Thoracic aorta (tissue), 2 donors: ENCODE measurements at regions not wholly inside any gene's neighbourhood (a gene's known extent, or its start where the extent isn't known, plus 50 kb on each side); places are given as distances from the start of the nearest gene placed in this dataset.

Experiments
- ATAC-seq: fragments of 150-250 bp; one replicate; pipeline ENCODE4 v1.8.0; 2017; ENCODE audit warnings: low read depth; ENCODE audit not compliant: insufficient number of reproducible peaks, low FRiP score
- DNase-seq: peaks from one replicate; pipeline ENCODE4 v3.0.0-alpha.2; 2020; ENCODE audit warnings: low spot score
- H3K27ac ChIP-seq, 2 donors: fragments of 200-600 bp; sonication (generic); 1 replicate in 1 of 2; 2 replicates in 1 of 2; pipeline ENCODE4 v1.5.1; 2016; ENCODE audit warnings: mild to moderate bottlenecking in 2 of 2, moderate library complexity in 2 of 2
- H3K27me3 ChIP-seq: fragments of 200-600 bp; sonication (generic); replicated peaks from 2 replicates; pipeline ENCODE4 v1.6.0; 2016; ENCODE audit warnings: mild to moderate bottlenecking; ENCODE audit not compliant: insufficient read depth
- H3K36me3 ChIP-seq: fragments of 200-600 bp; sonication (generic); one replicate; pipeline ENCODE4 v1.5.1; 2016
- H3K4me1 ChIP-seq, 2 donors: fragments of 200-600 bp; sonication (generic); 1 replicate in 1 of 2; 2 replicates in 1 of 2; pipeline versions ENCODE4 v1.5.1 to v1.6.0; 2016; ENCODE audit warnings: low read depth in 2 of 2, mild to moderate bottlenecking in 1 of 2; ENCODE audit not compliant: control insufficient read depth in 1 of 2
- H3K4me3 ChIP-seq: fragments of 200-600 bp; sonication (generic); 2 replicates; pipeline ENCODE4 v1.5.1; 2016; ENCODE audit warnings: mild to moderate bottlenecking
- H3K9me3 ChIP-seq: fragments of 200-600 bp; sonication (generic); 2 replicates; pipeline ENCODE4 v1.5.1; 2016
- CTCF ChIP-seq: fragments of 200-600 bp; sonication (generic); IDR thresholded peaks from one replicate; pipeline ENCODE4 v1.5.1; 2019; ENCODE audit warnings: antibody characterized with exemption

DNA sequence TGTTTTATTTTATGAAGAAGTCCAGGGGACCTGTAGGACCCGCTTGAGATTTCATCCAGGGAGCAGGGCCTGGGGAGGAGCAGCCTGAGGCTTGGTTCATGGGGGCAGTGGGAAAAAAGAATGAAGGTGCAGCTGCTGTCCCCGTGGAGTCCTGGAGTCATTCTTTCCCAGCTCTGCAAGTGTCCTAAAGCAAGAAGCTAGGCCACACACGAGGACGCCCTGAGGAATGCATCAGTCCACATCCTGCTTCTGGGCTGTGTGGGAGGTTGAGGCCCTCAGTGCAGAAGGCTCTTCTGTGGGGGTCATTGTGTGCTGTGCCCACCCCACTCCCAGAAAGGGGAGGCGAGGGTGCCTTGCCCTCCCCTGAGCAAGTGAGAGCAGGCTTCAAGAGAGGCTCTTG, 179.9 kb upstream of the HS6ST1 start:
- Histone ChIP-seq H3K4me1 (peaks cover 0 to 44% of the 10 kb centered on the region in 2 donors), H3K27ac (no peak overlapping the region), H3K36me3 (no peaks in the 10 kb centered on the region), H3K9me3 (no peaks in the 10 kb centered on the region), H3K4me3 (no peak overlapping the region), H3K27me3 (no peaks in the 10 kb centered on the region)
- no peak for TF ChIP-seq CTCF
- ATAC-seq (no peak), DNase-seq (no peak)

DNA sequence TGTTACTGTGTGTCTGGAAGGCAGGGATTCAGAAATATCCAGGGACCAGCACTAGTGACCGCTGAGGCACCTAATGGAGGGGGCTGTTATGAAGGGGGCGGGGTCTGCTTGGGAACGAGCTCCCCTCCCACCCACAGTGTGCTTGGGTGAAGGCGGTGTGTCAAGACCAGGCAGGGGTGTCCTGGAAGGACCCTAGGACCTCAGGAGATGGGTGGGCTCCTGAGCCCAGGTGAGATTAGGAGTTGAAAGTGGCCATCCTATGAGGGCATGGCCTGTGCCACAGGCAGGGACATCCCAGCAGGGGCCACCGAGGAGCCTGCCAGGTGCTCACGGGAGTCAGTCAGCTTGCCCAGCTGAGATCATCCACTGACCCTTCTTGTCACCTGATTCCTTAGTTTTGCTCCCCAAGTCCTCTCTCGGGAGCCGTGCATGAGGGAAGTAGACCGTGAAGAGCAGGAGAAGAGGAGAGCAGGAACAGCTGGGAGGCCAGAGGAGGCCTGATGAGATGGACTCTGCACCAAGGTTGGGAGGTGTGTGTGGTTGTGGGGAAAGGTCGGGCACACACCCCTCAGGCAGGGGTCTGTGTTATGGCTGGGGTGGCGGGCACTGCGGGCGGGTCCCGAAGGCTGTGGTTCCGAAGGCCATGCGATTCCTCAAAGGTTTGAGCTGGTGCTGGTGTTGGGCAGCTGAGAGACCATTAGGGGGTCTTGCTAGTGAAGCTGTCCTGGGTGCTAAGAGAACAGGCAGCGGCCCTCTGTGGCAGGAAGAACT, 180.9 kb upstream of the HS6ST1 start:
- Histone ChIP-seq H3K27me3 (no peaks in the 10 kb centered on the region), H3K36me3 (no peaks in the 10 kb centered on the region), H3K4me1 (peaks cover 0 to 47% of the 10 kb centered on the region in 2 donors), H3K9me3 (no peaks in the 10 kb centered on the region), H3K4me3 (no peak overlapping the region), H3K27ac (no peak overlapping the region)
- ATAC-seq (no peak), DNase-seq (no peak)
- no peak for TF ChIP-seq CTCF

DNA sequence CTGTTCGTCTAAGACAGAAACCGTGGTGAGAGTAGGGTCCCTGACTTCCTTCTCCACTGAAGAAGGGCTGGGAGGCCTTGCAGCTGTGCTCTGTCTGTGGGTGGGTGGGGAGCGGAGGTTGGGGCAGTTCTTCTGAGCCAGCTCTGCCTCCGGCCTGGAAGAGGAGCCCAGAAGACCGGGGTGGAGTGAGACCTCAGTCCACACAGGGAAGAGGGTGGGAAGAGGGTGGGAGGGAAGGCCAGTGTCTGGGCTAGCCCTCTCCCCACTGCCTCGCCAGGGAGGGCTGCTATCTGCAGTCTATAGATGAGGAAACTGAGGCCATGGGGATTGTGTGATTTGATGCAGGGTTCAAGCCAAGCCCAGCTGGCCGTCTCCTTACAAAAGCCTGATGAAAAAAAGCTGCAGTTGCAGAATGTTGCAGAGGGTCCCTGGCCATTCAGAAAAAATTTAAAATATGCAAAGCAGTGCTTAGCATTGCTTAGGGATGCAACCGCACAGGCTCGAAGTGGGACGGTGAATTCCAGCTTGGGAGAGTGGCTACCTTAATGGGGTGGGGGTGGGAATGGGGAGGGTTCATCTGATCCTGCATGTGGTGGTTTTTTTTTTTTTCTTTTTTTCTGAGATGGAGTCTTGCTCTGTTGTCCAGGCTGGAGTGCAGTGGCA, 181.6 kb upstream of the HS6ST1 start:
- DNase-seq: no peak

DNA sequence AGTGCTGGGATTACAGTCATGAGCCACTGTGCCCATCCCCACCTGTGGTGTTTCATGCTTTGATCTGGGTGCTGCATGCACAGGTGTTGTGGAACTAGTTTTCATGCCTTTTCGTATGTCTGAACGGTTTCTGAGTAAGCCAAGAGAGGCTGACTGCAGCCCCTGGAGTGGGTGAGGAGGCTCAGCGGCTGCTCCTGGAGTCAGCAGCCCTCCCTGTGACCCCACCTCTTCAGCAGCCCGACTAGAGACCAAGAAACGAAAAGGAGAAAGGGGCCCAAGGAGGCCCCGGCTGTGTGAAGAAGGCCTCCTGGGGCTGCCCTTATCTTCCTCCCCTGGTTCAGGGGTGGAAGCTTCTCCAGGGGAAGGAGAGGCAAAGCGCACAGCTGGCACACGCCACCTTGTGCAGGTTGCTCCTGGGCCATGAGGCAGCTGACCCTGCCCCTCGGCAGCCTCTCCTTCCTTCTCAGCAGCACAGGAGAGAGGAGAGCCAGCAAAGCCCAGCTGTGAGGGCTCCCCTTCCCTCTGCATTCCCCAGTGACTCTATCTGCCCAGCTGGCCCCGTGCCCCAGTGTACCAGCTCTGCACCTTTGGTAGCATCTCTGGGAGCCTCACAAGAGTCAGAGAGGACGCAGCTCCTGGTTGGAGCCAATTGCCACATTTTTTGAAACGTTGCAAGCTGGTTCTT, 182.5 kb upstream of the HS6ST1 start:
- Histone ChIP-seq H3K36me3 (no peaks in the 10 kb centered on the region), H3K27ac (no peak overlapping the region), H3K27me3 (no peaks in the 10 kb centered on the region), H3K4me1 (peaks cover 0 to 38% of the 10 kb centered on the region in 2 donors), H3K9me3 (no peaks in the 10 kb centered on the region), H3K4me3 (no peak overlapping the region)
- no peak for DNase-seq
- ATAC-seq: no peak
- TF ChIP-seq CTCF: no peak

More for the DNA sequence above, 181.6 kb upstream of the HS6ST1 start:
- H3K36me3 ChIP-seq: no peaks in the 10 kb centered on the region
- H3K27me3 ChIP-seq: no peaks in the 10 kb centered on the region
- H3K4me3 ChIP-seq: no peak overlapping the region
- ATAC-seq: no peak
- peaks cover 0 to 41% of the 10 kb centered on the region in 2 donors for H3K4me1 ChIP-seq
- no peak overlapping the region for H3K27ac ChIP-seq
- no peak for TF ChIP-seq CTCF
- no peaks in the 10 kb centered on the region for H3K9me3 ChIP-seq

- H3K27ac ChIP-seq: no peak overlapping the region
- DNase-seq (no peak), ATAC-seq (no peak)
- H3K27me3 ChIP-seq: no peaks in the 10 kb centered on the region
- H3K9me3 ChIP-seq: no peaks in the 10 kb centered on the region
- H3K36me3 ChIP-seq: no peaks in the 10 kb centered on the region
- H3K4me1 ChIP-seq: peaks cover 0 to 38% of the 10 kb centered on the region in 2 donors
- no peak overlapping the region for H3K4me3 ChIP-seq
- no peak for TF ChIP-seq CTCF
Observed at GRCh38 chr2:128501700-128502099, 183.0 kb upstream of the HS6ST1 start.
